ENCODE measurements at regions not wholly inside any gene's neighbourhood (a gene's known extent, or its start where the extent isn't known, plus 50 kb on each side); places are given as distances from the start of the nearest gene placed in this dataset.

- no peak for DNase-seq (ENCODE audit: low read depth in 1 of 2, low spot score in 1 of 2)
Observed at GRCh38 chr4:99714179-99714578, 56.6 kb upstream of the C4orf54 start.

- no peak for DNase-seq (ENCODE audit: low read depth in 1 of 2, low spot score in 1 of 2)
Observed at GRCh38 chr4:99712530-99712929, 54.9 kb upstream of the C4orf54 start.

- DNase-seq (ENCODE audit: low read depth in 1 of 2, low spot score in 1 of 2): no peak
Observed at GRCh38 chr4:99712099-99712498, 54.5 kb upstream of the C4orf54 start.

GRCh38 chr4:99711657-99712056 is 54.0 kb upstream of the C4orf54 start:
- DNase-seq (ENCODE audit: low read depth in 1 of 2, low spot score in 1 of 2): no peak

- peak in 1 of 2 donors; percentile 3 for DNase-seq (ENCODE audit: low read depth in 1 of 2, low spot score in 1 of 2)
Observed at GRCh38 chr4:99710681-99711345, 53.2 kb upstream of the C4orf54 start.

- no peak for DNase-seq (ENCODE audit: low read depth in 1 of 2, low spot score in 1 of 2)
Observed at GRCh38 chr4:99710020-99710419, 52.4 kb upstream of the C4orf54 start.

GRCh38 chr4:99708551-99708950 is 50.9 kb upstream of the C4orf54 start:
- DNase-seq (ENCODE audit: low read depth in 1 of 2, low spot score in 1 of 2): no peak
